ES-I3 (cell line): ENCODE measurements at regions not wholly inside any gene's neighbourhood (a gene's known extent, or its start where the extent isn't known, plus 50 kb on each side); places are given as distances from the start of the nearest gene placed in this dataset.

ENCODE experiments used
- H3K36me3 ChIP-seq: 2 replicates; pipeline ENCODE4 v1.6.1; 2013; ENCODE audit warnings: mild to moderate bottlenecking, low read length, control low read depth, moderate library complexity; ENCODE audit not compliant: insufficient read depth
- H3K4me1 ChIP-seq: 2 replicates; pipeline ENCODE4 v1.6.1; 2013; ENCODE audit warnings: mild to moderate bottlenecking, control low read depth, low read length; ENCODE audit not compliant: insufficient read depth
- H3K9ac ChIP-seq: 2 replicates; pipeline ENCODE4 v1.6.1; 2013; ENCODE audit warnings: low read depth, mild to moderate bottlenecking, low read length, moderate library complexity
- H3K9me3 ChIP-seq: 2 replicates; pipeline ENCODE4 v1.6.1; 2013; ENCODE audit warnings: mild to moderate bottlenecking, low read length, moderate library complexity; ENCODE audit not compliant: control insufficient read depth, insufficient read depth

GRCh38 chr10:121352231-121352855 is 245.9 kb downstream of the FGFR2 start:
- H3K4me1 ChIP-seq = no peaks in the 10 kb centered on the region
- no peak overlapping the region for H3K9ac ChIP-seq
- H3K9me3 ChIP-seq = no peaks in the 10 kb centered on the region
- H3K36me3 ChIP-seq = no peaks in the 10 kb centered on the region

DNA sequence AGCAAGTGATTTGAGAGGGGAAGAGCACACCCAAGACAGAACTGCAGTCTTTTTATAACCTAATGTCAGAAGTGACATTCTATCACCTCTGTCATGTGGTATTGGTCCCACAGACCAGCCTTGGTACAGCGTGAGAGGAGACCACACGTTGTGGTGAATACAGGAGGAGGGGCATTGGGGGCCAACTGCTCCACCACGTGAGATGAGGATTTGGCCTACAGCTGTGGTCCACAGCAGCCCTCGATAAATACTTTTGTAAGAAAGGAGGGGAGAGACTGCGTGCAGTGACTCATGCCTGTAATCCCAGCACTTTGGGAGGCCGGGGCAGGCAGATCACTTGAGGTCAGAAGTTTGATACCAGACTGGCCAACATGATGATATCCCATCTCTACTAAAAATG is 243.1 kb downstream of the FGFR2 start:
- Histone ChIP-seq H3K36me3 (no peaks in the 10 kb centered on the region), H3K9ac (no peak overlapping the region), H3K9me3 (no peaks in the 10 kb centered on the region), H3K4me1 (no peaks in the 10 kb centered on the region)

GRCh38 chr10:121356183-121356582 is 242.1 kb downstream of the FGFR2 start:
- H3K36me3 ChIP-seq = no peaks in the 10 kb centered on the region
- H3K4me1 ChIP-seq = no peaks in the 10 kb centered on the region
- no peak overlapping the region for H3K9ac ChIP-seq
- H3K9me3 ChIP-seq = no peaks in the 10 kb centered on the region

DNA sequence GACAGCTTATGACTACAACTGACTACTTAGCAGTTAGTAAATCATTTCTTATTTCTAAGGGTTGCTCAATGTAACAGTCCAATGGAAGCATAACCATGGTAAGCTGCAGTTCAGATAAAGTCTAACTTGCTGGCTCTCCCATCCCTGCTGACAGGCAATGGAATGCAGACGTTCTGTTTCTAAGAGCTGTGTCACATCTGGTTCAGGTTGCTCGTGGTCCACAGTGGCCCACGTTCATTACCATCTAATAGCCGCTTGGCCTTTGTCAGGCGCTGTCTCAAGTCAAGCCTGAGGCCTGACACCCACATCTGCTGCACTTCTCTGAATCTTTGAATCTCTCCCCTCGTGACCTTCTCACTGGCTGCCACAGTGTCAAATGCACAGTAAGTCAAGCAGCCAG is 240.8 kb downstream of the FGFR2 start:
- Histone ChIP-seq H3K4me1 (no peaks in the 10 kb centered on the region), H3K9ac (no peak overlapping the region), H3K36me3 (no peaks in the 10 kb centered on the region), H3K9me3 (no peaks in the 10 kb centered on the region)

DNA sequence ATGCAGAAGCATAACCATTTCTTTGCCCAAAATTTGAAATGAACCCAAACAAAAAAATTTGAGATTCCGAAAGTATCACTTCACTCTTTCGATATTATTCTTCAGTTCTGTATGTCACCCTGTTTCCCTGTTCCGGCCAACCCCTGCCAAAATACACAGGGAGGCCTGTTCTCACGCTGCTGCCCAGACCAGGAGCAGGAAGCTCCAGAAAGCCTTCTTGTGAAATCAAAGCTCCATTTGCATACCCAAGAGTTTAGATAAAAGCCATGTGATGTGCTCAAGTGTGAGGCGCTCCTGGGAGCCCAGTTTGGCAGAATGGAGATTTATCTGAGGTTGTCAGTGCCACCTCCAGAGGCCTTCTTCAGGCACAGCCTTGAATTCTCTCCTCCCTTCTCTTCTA is 236.2 kb downstream of the FGFR2 start:
- Histone ChIP-seq H3K36me3 (no peaks in the 10 kb centered on the region), H3K4me1 (no peaks in the 10 kb centered on the region), H3K9ac (no peak overlapping the region), H3K9me3 (no peaks in the 10 kb centered on the region)

- H3K9me3 ChIP-seq = no peaks in the 10 kb centered on the region
- H3K36me3 ChIP-seq = no peaks in the 10 kb centered on the region
- H3K4me1 ChIP-seq = no peaks in the 10 kb centered on the region
- H3K9ac ChIP-seq = no peak overlapping the region
Observed at GRCh38 chr10:121365566-121365965, 232.7 kb downstream of the FGFR2 start.

DNA sequence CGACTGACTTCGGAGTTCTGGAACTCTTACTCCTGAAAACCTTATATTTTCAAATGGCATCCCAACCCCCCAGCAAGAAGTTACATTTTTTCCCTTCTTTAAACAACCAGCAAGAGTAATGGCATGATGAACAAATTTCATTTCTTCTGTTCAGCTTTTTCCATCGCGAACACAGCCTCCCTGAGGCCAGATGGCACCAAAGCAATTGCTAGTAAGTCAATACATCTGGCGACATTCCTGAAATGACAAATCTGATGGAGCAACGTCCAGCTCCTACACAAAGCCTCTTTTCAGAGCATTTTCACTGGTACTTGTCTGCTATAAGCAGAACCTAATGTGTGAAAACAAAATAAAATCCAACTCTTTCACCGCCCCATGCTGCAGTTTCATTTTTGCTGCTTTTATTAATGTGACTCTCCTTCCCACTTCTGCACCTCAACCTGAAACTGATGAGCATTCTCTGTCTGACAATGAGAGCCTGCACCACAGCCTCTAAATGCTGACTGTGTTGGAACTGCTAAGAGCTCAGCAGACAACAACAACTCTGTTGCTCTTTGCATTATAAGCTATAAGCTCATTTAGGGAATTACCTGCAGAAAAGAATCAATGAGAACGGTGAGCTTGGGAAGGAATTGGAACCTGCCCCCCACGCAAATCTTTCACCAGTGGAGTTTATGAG is 229.8 kb downstream of the FGFR2 start:
- no peaks in the 10 kb centered on the region for H3K4me1 ChIP-seq
- no peaks in the 10 kb centered on the region for H3K36me3 ChIP-seq
- H3K9ac ChIP-seq = no peak overlapping the region
- no peaks in the 10 kb centered on the region for H3K9me3 ChIP-seq

DNA sequence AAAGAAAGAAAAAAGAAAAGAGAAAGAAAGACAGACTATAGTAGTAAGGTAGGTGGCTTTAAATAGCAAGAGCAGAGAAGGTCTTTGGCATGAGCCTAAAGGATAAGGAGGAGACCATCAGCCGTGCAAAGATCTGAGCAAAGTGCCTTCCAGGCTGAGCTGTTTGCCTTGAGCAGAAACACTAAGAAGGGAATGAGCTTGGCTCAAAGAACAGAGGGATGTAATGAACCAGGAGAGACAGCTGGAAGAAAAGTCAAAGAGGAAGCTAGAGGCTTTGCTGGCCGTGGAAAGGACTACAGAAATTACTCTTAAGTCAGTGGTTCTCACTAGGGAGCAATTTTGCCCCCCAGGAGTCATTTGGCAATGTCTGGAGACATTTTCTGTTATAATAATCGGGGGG is 228.6 kb downstream of the FGFR2 start:
- Histone ChIP-seq H3K4me1 (no peaks in the 10 kb centered on the region), H3K9ac (no peak overlapping the region), H3K9me3 (no peaks in the 10 kb centered on the region), H3K36me3 (no peaks in the 10 kb centered on the region)

DNA sequence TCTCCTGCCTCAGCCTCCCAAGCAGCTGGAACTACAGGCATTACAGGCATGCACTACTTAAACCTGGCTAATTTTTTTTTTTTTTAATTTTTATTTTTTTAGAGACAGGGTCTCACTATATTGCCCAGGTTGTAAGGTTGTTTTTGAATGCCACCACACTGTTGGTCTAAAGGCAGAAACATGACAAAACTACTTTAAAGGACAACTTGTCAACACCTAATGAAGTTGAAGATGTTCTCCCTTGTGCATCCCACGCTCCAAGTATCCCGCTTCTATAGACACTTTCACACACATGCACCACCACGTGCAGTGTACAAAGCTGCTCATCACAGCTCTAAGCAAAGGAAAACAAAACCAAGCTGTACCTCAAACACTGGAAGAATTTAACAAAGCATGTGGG is 226.4 kb downstream of the FGFR2 start:
- H3K9me3 ChIP-seq = no peaks in the 10 kb centered on the region
- H3K9ac ChIP-seq = no peak overlapping the region
- no peaks in the 10 kb centered on the region for H3K36me3 ChIP-seq
- 0 out of 2 replicates have a peak, but pooled peaks cover 3% of the 10 kb centered on the region for H3K4me1 ChIP-seq

DNA sequence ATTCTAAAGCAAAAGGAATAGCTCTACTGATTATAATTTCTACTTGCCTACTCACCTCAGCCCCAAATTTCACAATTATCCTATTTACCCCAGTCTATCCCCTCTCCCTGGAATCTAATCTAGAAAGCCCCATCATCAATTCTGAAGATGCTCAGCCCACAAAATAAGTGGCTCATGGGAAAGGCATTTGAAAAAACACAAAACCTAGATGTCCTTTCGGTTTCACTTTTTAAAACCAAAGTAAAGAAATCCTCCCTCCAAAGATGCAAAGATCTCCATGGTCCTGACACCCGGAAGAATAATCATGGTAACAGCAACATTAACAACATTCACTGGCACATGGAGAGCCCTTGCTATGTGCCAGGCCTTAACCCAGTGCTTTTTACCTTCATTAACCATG is 224.8 kb downstream of the FGFR2 start:
- Histone ChIP-seq H3K9ac (no peak overlapping the region), H3K4me1 (0 out of 2 replicates have a peak, but pooled peaks cover 3% of the 10 kb centered on the region), H3K36me3 (no peaks in the 10 kb centered on the region), H3K9me3 (no peaks in the 10 kb centered on the region)

- Histone ChIP-seq H3K4me1 (0 out of 2 replicates have a peak, but pooled peaks cover 3% of the 10 kb centered on the region), H3K9me3 (no peaks in the 10 kb centered on the region), H3K9ac (no peak overlapping the region), H3K36me3 (no peaks in the 10 kb centered on the region)
Observed at GRCh38 chr10:121374121-121374520, 224.1 kb downstream of the FGFR2 start.

DNA sequence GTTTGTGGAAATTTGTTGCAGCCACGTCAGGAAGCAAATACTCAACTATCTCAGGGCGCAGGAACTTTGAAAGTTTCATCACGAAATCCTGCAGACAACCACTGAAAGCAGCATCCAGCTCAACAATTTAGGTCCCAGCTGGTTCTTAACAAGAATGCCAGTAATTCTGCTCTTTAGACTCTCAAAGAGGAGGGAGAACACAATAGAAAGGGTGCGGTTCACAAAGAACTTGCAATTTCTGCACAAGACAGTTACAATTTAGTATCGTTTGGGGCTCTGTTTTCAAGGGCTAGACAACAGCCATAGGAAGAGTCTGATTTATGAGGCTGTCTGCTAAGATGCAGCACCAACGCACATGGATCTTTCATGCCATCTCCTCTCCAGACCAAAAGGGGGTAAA is 223.1 kb downstream of the FGFR2 start:
- H3K4me1 ChIP-seq = 0 out of 2 replicates have a peak, but pooled peaks cover 3% of the 10 kb centered on the region
- no peak overlapping the region for H3K9ac ChIP-seq
- H3K36me3 ChIP-seq = no peaks in the 10 kb centered on the region
- H3K9me3 ChIP-seq = no peaks in the 10 kb centered on the region

DNA sequence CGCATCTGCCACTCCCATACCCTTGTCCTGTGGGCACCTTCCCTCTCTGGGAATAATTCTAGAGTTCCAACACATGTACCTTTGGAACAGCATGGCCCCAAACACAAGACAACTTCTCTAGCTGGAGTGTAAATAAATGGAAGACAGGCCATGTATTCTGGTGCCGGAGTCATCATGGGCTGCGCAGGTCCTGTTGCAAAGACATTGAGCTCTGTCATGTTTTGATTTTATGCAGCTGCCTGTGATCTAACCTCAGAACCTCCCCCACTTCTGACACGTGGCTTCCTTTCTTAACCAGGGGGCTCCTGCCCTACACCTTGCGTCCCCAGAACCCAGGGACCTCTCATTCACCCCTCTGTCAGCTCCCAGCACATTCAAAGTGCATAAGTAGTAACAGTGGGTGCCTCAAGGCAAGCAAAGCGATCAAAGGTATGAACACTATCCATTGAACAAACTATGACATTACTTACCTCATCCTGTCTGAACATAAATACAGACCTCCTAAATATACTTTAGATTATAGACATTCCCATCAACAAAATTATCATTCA is 219.9 kb downstream of the FGFR2 start:
- H3K9ac ChIP-seq = no peak overlapping the region
- H3K4me1 ChIP-seq = 0 out of 2 replicates have a peak, but pooled peaks cover 3% of the 10 kb centered on the region

GRCh38 chr10:121379013-121379412 is 219.2 kb downstream of the FGFR2 start:
- 0 out of 2 replicates have a peak, but pooled peaks cover 3% of the 10 kb centered on the region for H3K4me1 ChIP-seq
- no peaks in the 10 kb centered on the region for H3K36me3 ChIP-seq
- peaks cover 9% of the 10 kb centered on the region for H3K9me3 ChIP-seq
- no peak overlapping the region for H3K9ac ChIP-seq

More for the DNA sequence above, 219.9 kb downstream of the FGFR2 start:
- Histone ChIP-seq H3K9me3 (0 out of 2 replicates have a peak, but pooled peaks cover 4% of the 10 kb centered on the region), H3K36me3 (no peaks in the 10 kb centered on the region)

DNA sequence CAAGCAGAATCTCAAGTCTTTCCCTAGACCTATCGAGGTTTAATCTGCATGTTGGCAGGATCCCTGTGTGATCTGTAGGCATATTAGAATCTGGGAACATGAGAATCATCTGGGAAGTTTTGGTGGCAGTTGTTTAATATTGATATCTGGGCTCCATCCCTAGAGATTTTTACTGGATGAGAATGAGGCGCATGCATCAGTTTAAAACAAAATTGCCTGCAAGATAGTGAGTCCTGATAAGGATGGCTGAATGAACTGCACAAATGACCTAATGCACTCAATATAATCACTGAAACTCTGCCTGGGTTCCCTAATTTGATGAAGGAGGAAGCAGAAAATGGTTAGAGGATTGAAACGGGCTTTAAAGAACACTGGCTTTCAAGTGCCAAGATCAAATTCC is 218.0 kb downstream of the FGFR2 start:
- H3K9me3 ChIP-seq = peaks cover 11% of the 10 kb centered on the region
- 0 out of 2 replicates have a peak, but pooled peaks cover 2% of the 10 kb centered on the region for H3K4me1 ChIP-seq
- H3K36me3 ChIP-seq = no peaks in the 10 kb centered on the region
- H3K9ac ChIP-seq = no peak overlapping the region
